Natural killer cell (primary cell): ENCODE measurements at regions not wholly inside any gene's neighbourhood (a gene's known extent, or its start where the extent isn't known, plus 50 kb on each side); places are given as distances from the start of the nearest gene placed in this dataset.
"Not testable (repeated sequence)": the region's sequence is repeated elsewhere in the genome, so short reads cannot be mapped to it uniquely, and the experiment has no call there.

Source experiments
- ATAC-seq, 3 donors: fragments of 150-1000 bp in 2 of 3; fragments of 200-7000 bp in 1 of 3; cut with Tn5 transposase; 1 replicate in 1 of 3; 2 replicates in 2 of 3; pipeline ENCODE4 v1.10.0; 2021; ENCODE audit warnings: mild to moderate bottlenecking in 2 of 3, moderate library complexity in 2 of 3
- DNase-seq, 2 donors: peaks; one replicate each; pipeline versions ENCODE4 v3.0.0 to v3.0.0-alpha.2; 2013 to 2021; ENCODE audit warnings: mixed read lengths in 1 of 2
- H3K27ac ChIP-seq: one replicate; pipeline ENCODE4 v1.5.1; 2013; ENCODE audit warnings: mild to moderate bottlenecking, low read length
- H3K27me3 ChIP-seq: one replicate; pipeline ENCODE4 v1.6.1; 2013; ENCODE audit warnings: low read length; ENCODE audit not compliant: control insufficient read depth, insufficient read depth
- H3K36me3 ChIP-seq: one replicate; pipeline ENCODE4 v1.6.1; 2013; ENCODE audit warnings: low read length; ENCODE audit not compliant: control insufficient read depth, insufficient read depth
- H3K4me1 ChIP-seq: one replicate; pipeline ENCODE4 v1.6.1; 2013; ENCODE audit warnings: low read length; ENCODE audit not compliant: control insufficient read depth, insufficient read depth
- H3K4me3 ChIP-seq: one replicate; pipeline ENCODE4 v1.5.1; 2013; ENCODE audit warnings: low read length
- H3K9me3 ChIP-seq: one replicate; pipeline ENCODE4 v1.6.1; 2013; ENCODE audit warnings: low read length; ENCODE audit not compliant: control insufficient read depth, insufficient read depth
- H3K27ac Mint-ChIP-seq, 2 donors: one replicate each; pipeline ENCODE4 v1.8.0; 2022; ENCODE audit warnings: mild to moderate bottlenecking in 2 of 2, mixed read lengths in 2 of 2, moderate library complexity in 1 of 2
- H3K27me3 Mint-ChIP-seq, 2 donors: one replicate each; pipeline ENCODE4 v1.8.0; 2022; ENCODE audit warnings: low read depth in 2 of 2, mixed read lengths in 2 of 2
- H3K36me3 Mint-ChIP-seq: one replicate; pipeline ENCODE4 v1.8.0; 2022; ENCODE audit warnings: mixed read lengths
- H3K4me1 Mint-ChIP-seq, 2 donors: one replicate each; pipeline ENCODE4 v1.8.0; 2022; ENCODE audit warnings: mixed read lengths in 2 of 2
- H3K4me3 Mint-ChIP-seq: one replicate; pipeline ENCODE4 v1.8.0; 2022; ENCODE audit warnings: mild to moderate bottlenecking, moderate library complexity, mixed read lengths
- H3K9me3 Mint-ChIP-seq, 2 donors: one replicate each; pipeline ENCODE4 v1.8.0; 2022; ENCODE audit warnings: mixed read lengths in 2 of 2
- WGBS: methylation state at CpG from one replicate; pipeline ENCODE4 v1.1.7; 2013; ENCODE audit warnings: missing lambda C conversion rate; ENCODE audit not compliant: insufficient coverage; 5-methylcytosine and 5-hydroxymethylcytosine counted together
- intact Hi-C: fragments of 100-400 bp; cut with micrococcal nuclease; formaldehyde crosslinking; loops from one replicate; pipeline ENCODE4 v1.14.2; 2022

- H3K27ac ChIP-seq, H3K36me3 Mint-ChIP-seq, H3K27me3 Mint-ChIP-seq, H3K27me3 ChIP-seq, H3K4me3 ChIP-seq, H3K27ac Mint-ChIP-seq, H3K36me3 ChIP-seq, H3K4me3 Mint-ChIP-seq, ATAC-seq, intact Hi-C loops, H3K9me3 Mint-ChIP-seq, H3K4me1 Mint-ChIP-seq, H3K4me1 ChIP-seq, DNase-seq, H3K9me3 ChIP-seq: not testable (repeated sequence)
- 99% methylated on average over 12 of the region's 13 CpGs for WGBS
These were observed 96.3 kb upstream of the PZP start for GRCh38 chr12:9304540-9304939.

- H3K9me3 Mint-ChIP-seq, H3K36me3 ChIP-seq, H3K36me3 Mint-ChIP-seq, H3K27me3 Mint-ChIP-seq, H3K4me3 ChIP-seq, H3K4me1 ChIP-seq, H3K9me3 ChIP-seq, H3K27ac Mint-ChIP-seq, ATAC-seq, DNase-seq, H3K4me3 Mint-ChIP-seq, intact Hi-C loops, H3K27me3 ChIP-seq, H3K27ac ChIP-seq, H3K4me1 Mint-ChIP-seq: not testable (repeated sequence)
- 92% methylated on average over 1 of the region's 13 CpGs for WGBS
These were observed 87.7 kb upstream of the PZP start for GRCh38 chr12:9295872-9296271.

- H3K4me3 Mint-ChIP-seq, ATAC-seq, H3K36me3 ChIP-seq, H3K27me3 Mint-ChIP-seq, H3K4me1 Mint-ChIP-seq, H3K27me3 ChIP-seq, H3K4me1 ChIP-seq, H3K9me3 Mint-ChIP-seq, H3K27ac ChIP-seq, H3K36me3 Mint-ChIP-seq, H3K27ac Mint-ChIP-seq, intact Hi-C loops, DNase-seq, H3K4me3 ChIP-seq, H3K9me3 ChIP-seq: not testable (repeated sequence)
- WGBS: 96% methylated on average over 9 of the region's 16 CpGs
These were observed 86.0 kb upstream of the PZP start for GRCh38 chr12:9294072-9294620.

- H3K36me3 Mint-ChIP-seq, H3K9me3 ChIP-seq, H3K27me3 ChIP-seq, intact Hi-C loops, ATAC-seq, H3K27ac ChIP-seq, H3K27ac Mint-ChIP-seq, H3K4me1 Mint-ChIP-seq, H3K4me3 ChIP-seq, DNase-seq, H3K4me1 ChIP-seq, H3K36me3 ChIP-seq, H3K4me3 Mint-ChIP-seq, H3K9me3 Mint-ChIP-seq, H3K27me3 Mint-ChIP-seq: not testable (repeated sequence)
- no CpG with 5 or more reads among the region's 3 CpGs for WGBS
These were observed 85.2 kb upstream of the PZP start for GRCh38 chr12:9293391-9293790.

DNA sequence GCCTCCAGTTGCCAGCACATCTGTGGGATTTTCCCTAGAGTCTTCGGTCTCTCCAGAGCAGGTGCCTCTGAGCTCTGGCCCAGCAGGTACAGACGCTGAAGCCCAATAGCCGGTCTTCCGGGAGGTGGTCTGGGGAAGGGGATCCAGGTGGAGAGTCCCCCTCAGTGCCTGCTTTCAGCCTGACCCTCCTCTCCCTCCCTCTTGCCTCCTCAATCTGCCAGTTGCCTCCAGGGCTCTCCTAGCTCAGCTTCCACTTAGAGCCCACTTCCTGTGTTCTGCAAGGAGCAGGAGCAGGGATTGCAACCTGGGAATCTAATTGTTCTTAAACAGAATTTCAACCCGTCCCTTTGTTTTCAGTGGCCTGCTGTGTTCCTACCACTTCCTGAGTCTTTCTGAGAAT is 81.8 kb upstream of the PZP start:
- H3K27me3 Mint-ChIP-seq, H3K4me1 Mint-ChIP-seq, DNase-seq, H3K9me3 Mint-ChIP-seq, H3K27me3 ChIP-seq, H3K9me3 ChIP-seq, H3K36me3 Mint-ChIP-seq, H3K27ac ChIP-seq, H3K4me1 ChIP-seq, H3K27ac Mint-ChIP-seq, H3K4me3 Mint-ChIP-seq, intact Hi-C loops, H3K36me3 ChIP-seq, ATAC-seq, H3K4me3 ChIP-seq: not testable (repeated sequence)
- no CpG with 5 or more reads among the region's 5 CpGs for WGBS

- no CpG with 5 or more reads among the region's 7 CpGs for WGBS
- H3K9me3 ChIP-seq, H3K36me3 Mint-ChIP-seq, H3K9me3 Mint-ChIP-seq, H3K4me3 Mint-ChIP-seq, H3K27me3 ChIP-seq, H3K27ac ChIP-seq, intact Hi-C loops, H3K4me3 ChIP-seq, ATAC-seq, H3K27ac Mint-ChIP-seq, H3K4me1 ChIP-seq, H3K4me1 Mint-ChIP-seq, DNase-seq, H3K36me3 ChIP-seq: not testable (repeated sequence)
- H3K27me3 Mint-ChIP-seq: peaks cover 12 to 20% of the 10 kb centered on the region in 2 donors
These were observed 76.5 kb upstream of the PZP start for GRCh38 chr12:9284724-9285123.

DNA sequence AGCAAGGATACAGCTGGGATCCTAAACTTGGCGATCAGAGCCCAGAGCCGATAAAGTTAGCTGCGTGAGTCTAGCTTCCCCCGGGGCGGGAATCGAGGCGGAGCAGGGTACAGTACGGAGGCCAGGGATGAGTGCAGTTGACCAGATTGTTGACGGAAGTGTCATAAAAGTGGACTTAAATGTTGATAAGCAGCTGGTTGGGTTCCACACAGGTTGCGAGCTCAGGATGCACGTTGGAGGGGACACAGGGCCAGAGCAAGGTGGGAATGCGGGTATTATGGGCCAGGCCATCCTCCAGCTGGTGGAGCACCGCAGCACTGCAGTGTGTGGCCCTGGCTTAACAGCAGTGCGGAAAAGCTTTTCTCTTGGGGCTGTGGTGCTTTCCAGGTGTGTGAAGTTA is 76.0 kb upstream of the PZP start:
- H3K4me3 Mint-ChIP-seq, H3K9me3 Mint-ChIP-seq, H3K27me3 ChIP-seq, H3K4me1 ChIP-seq, H3K27ac Mint-ChIP-seq, intact Hi-C loops, H3K4me1 Mint-ChIP-seq, H3K36me3 Mint-ChIP-seq, H3K36me3 ChIP-seq, H3K9me3 ChIP-seq: not testable (repeated sequence)
- H3K27me3 Mint-ChIP-seq: peaks cover 12 to 20% of the 10 kb centered on the region in 2 donors
- 2% methylated on average over 10 of the region's 14 CpGs for WGBS
- ATAC-seq: peak in 1 of 3 donors; percentile 35
- peak in 1 of 2 donors; percentile 23 for DNase-seq
- Histone ChIP-seq H3K4me3 (peak overlapping the region; percentile 57), H3K27ac (peak overlapping the region; percentile 41)

GRCh38 chr12:9283346-9284095 is 75.3 kb upstream of the PZP start:
- peak; percentile 68 to 92 (median 75) for ATAC-seq

More at GRCh38 chr12:9283346-9284095, 75.3 kb upstream of the PZP start:
- H3K36me3 Mint-ChIP-seq, intact Hi-C loops, H3K9me3 Mint-ChIP-seq, H3K27me3 ChIP-seq, H3K36me3 ChIP-seq, H3K4me1 Mint-ChIP-seq, H3K4me1 ChIP-seq, H3K9me3 ChIP-seq: not testable (repeated sequence)
- H3K27ac Mint-ChIP-seq: peak overlapping the region; percentile 38 to 67
- H3K27ac ChIP-seq: peak overlapping the region; percentile 41
- peaks cover 12 to 20% of the 10 kb centered on the region in 2 donors for H3K27me3 Mint-ChIP-seq
- under 1% methylated on average over 37 of the region's 42 CpGs for WGBS
- H3K4me3 ChIP-seq: peak overlapping the region; percentile 57
- H3K4me3 Mint-ChIP-seq: peak overlapping the region; percentile 87
- DNase-seq: peak; percentile 63 to 90
